ENCODE measurements at regions not wholly inside any gene's neighbourhood (a gene's known extent, or its start where the extent isn't known, plus 50 kb on each side); places are given as distances from the start of the nearest gene placed in this dataset.

- no peaks in the 10 kb centered on the region for H3K27me3 ChIP-seq (ENCODE audit: insufficient read depth, low read length, poor library complexity, severe bottlenecking)
- no peak for TF ChIP-seq EZH2phosphoT487 (IDR thresholded peaks at IDR 0.05; ENCODE audit: borderline replicate concordance)
- H3K4me1 ChIP-seq (ENCODE audit: insufficient read depth, low read length, poor library complexity, severe bottlenecking), result no peaks in the 10 kb centered on the region
- no peak overlapping the region for H3K4me3 ChIP-seq (ENCODE audit: low read length, poor library complexity, severe bottlenecking)
- no peak overlapping the region for H3K4me2 ChIP-seq (ENCODE audit: low read depth, low read length, poor library complexity, severe bottlenecking)
- H3F3A ChIP-seq (ENCODE audit: low read depth), result no peaks in the 10 kb centered on the region
- no peaks in the 10 kb centered on the region for H3K9me2 ChIP-seq (replicated peaks; ENCODE audit: low read depth, low read length)
- H3K9ac ChIP-seq (ENCODE audit: low read depth, low read length, poor library complexity, severe bottlenecking), result no peak overlapping the region
- no peaks in the 10 kb centered on the region for H3K79me2 ChIP-seq (ENCODE audit: insufficient read depth, low read length)
- H2AFZ ChIP-seq (ENCODE audit: low read length), result no peak overlapping the region
- no peaks in the 10 kb centered on the region for H3K9me3 ChIP-seq (ENCODE audit: insufficient read depth, low read depth, low read length)
- no peaks in the 10 kb centered on the region for H3K36me3 ChIP-seq (ENCODE audit: insufficient read depth, low read length)
- no peaks in the 10 kb centered on the region for H4K20me1 ChIP-seq (ENCODE audit: insufficient read depth, low read length, poor library complexity, severe bottlenecking)
Measured at GRCh38 chr4:30821275-30821674, 101.1 kb downstream of the PCDH7 start.

GRCh38 chr4:30821859-30822612 lies 101.9 kb downstream of the PCDH7 start:
- TF ChIP-seq EZH2phosphoT487 (IDR thresholded peaks at IDR 0.05; ENCODE audit: borderline replicate concordance), result no peak
- H3K79me2 ChIP-seq (ENCODE audit: insufficient read depth, low read length), result no peaks in the 10 kb centered on the region
- H3K9me3 ChIP-seq (ENCODE audit: insufficient read depth, low read depth, low read length), result no peaks in the 10 kb centered on the region
- H3K9me2 ChIP-seq (replicated peaks; ENCODE audit: low read depth, low read length), result no peaks in the 10 kb centered on the region
- no peaks in the 10 kb centered on the region for H3F3A ChIP-seq (ENCODE audit: low read depth)
- no peak overlapping the region for H2AFZ ChIP-seq (ENCODE audit: low read length)
- no peak overlapping the region for H3K4me3 ChIP-seq (ENCODE audit: low read length, poor library complexity, severe bottlenecking)
- H3K36me3 ChIP-seq (ENCODE audit: insufficient read depth, low read length), result no peaks in the 10 kb centered on the region
- no peak overlapping the region for H3K9ac ChIP-seq (ENCODE audit: low read depth, low read length, poor library complexity, severe bottlenecking)
- H3K4me2 ChIP-seq (ENCODE audit: low read depth, low read length, poor library complexity, severe bottlenecking), result no peak overlapping the region
- no peaks in the 10 kb centered on the region for H4K20me1 ChIP-seq (ENCODE audit: insufficient read depth, low read length, poor library complexity, severe bottlenecking)
- no peaks in the 10 kb centered on the region for H3K4me1 ChIP-seq (ENCODE audit: insufficient read depth, low read length, poor library complexity, severe bottlenecking)
- H3K27me3 ChIP-seq (ENCODE audit: insufficient read depth, low read length, poor library complexity, severe bottlenecking), result no peaks in the 10 kb centered on the region

- Histone ChIP-seq H3K27me3 (ENCODE audit: insufficient read depth, low read length, poor library complexity, severe bottlenecking) (no peaks in the 10 kb centered on the region), H2AFZ (ENCODE audit: low read length) (no peak overlapping the region), H3K79me2 (ENCODE audit: insufficient read depth, low read length) (no peaks in the 10 kb centered on the region), H3K4me3 (ENCODE audit: low read length, poor library complexity, severe bottlenecking) (no peak overlapping the region), H3K4me2 (ENCODE audit: low read depth, low read length, poor library complexity, severe bottlenecking) (no peak overlapping the region), H3K36me3 (ENCODE audit: insufficient read depth, low read length) (no peaks in the 10 kb centered on the region), H3F3A (ENCODE audit: low read depth) (no peaks in the 10 kb centered on the region), H3K9ac (ENCODE audit: low read depth, low read length, poor library complexity, severe bottlenecking) (no peak overlapping the region), H4K20me1 (ENCODE audit: insufficient read depth, low read length, poor library complexity, severe bottlenecking) (no peaks in the 10 kb centered on the region), H3K9me3 (ENCODE audit: insufficient read depth, low read depth, low read length) (no peaks in the 10 kb centered on the region), H3K4me1 (ENCODE audit: insufficient read depth, low read length, poor library complexity, severe bottlenecking) (no peaks in the 10 kb centered on the region), H3K9me2 (replicated peaks; ENCODE audit: low read depth, low read length) (no peaks in the 10 kb centered on the region)
- TF ChIP-seq EZH2phosphoT487 (IDR thresholded peaks at IDR 0.05; ENCODE audit: borderline replicate concordance) (no peak), CTCF (conservative IDR thresholded peaks at IDR 0.05; ENCODE audit: low read length) (no peak)
Measured at GRCh38 chr4:30822911-30823551, 102.9 kb downstream of the PCDH7 start.

GRCh38 chr4:30825008-30825770 lies 105.0 kb downstream of the PCDH7 start:
- no peak overlapping the region for H3K4me2 ChIP-seq (ENCODE audit: low read depth, low read length, poor library complexity, severe bottlenecking)
- H3K79me2 ChIP-seq (ENCODE audit: insufficient read depth, low read length), result no peaks in the 10 kb centered on the region
- H3F3A ChIP-seq (ENCODE audit: low read depth), result no peaks in the 10 kb centered on the region
- no peaks in the 10 kb centered on the region for H3K9me2 ChIP-seq (replicated peaks; ENCODE audit: low read depth, low read length)
- no peak overlapping the region for H3K4me3 ChIP-seq (ENCODE audit: low read length, poor library complexity, severe bottlenecking)
- H3K4me1 ChIP-seq (ENCODE audit: insufficient read depth, low read length, poor library complexity, severe bottlenecking), result no peaks in the 10 kb centered on the region
- no peaks in the 10 kb centered on the region for H3K36me3 ChIP-seq (ENCODE audit: insufficient read depth, low read length)
- no peaks in the 10 kb centered on the region for H3K9me3 ChIP-seq (ENCODE audit: insufficient read depth, low read depth, low read length)
- no peak for TF ChIP-seq EZH2phosphoT487 (IDR thresholded peaks at IDR 0.05; ENCODE audit: borderline replicate concordance)
- TF ChIP-seq CTCF (conservative IDR thresholded peaks at IDR 0.05; ENCODE audit: low read length), result no peak
- no peak overlapping the region for H2AFZ ChIP-seq (ENCODE audit: low read length)
- H4K20me1 ChIP-seq (ENCODE audit: insufficient read depth, low read length, poor library complexity, severe bottlenecking), result no peaks in the 10 kb centered on the region
- H3K9ac ChIP-seq (ENCODE audit: low read depth, low read length, poor library complexity, severe bottlenecking), result no peak overlapping the region
- H3K27me3 ChIP-seq (ENCODE audit: insufficient read depth, low read length, poor library complexity, severe bottlenecking), result no peaks in the 10 kb centered on the region

All from Loucy (cell line).